ENCODE measurements at regions not wholly inside any gene's neighbourhood (a gene's known extent, or its start where the extent isn't known, plus 50 kb on each side); places are given as distances from the start of the nearest gene placed in this dataset.

- no peak for DNase-seq
Observed at GRCh38 chr2:187943772-187944369, 347.8 kb upstream of the GULP1 start.

GRCh38 chr2:187949859-187950258 is 341.8 kb upstream of the GULP1 start:
- no peak for DNase-seq

DNA sequence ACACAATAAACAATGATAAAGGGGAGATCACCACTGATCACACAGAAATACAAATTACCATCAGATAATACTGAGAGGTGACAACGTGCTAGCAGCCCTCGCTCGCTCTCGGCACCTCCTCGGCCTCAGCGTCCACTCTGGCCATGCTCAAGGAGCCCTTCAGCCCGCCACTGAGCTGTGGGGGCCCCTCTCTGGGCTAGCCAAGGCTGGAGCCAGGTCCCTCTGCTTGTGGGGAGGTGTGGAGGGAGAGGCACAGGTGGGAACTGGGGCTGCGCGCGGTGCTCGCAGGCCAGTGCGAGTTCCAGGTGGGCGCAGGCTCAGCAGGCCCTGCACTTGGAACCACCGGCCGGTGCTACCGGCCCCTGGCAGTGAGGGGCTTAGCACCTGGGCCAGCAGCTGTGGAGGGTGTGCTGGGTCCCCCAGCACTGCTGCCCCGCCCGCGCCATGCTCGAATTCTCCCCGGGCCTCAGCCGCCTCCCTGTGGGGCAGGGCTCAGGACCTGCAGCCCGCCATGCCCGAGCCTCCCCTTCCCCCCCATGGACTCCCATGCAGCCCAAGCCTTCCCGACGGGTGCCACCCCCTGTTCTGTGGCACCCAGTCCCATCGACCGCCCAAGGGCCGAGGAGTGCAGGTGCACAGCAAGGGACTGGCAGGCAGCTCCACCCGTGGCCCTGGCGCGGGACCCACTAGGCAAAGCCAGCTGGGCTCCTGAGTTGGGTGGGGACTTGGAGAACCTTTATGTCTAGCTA is 340.0 kb upstream of the GULP1 start:
- no peak for DNase-seq

- DNase-seq, result no peak
Observed at GRCh38 chr2:187956906-187957534, 334.7 kb upstream of the GULP1 start.

GRCh38 chr2:187959821-187960220 is 331.9 kb upstream of the GULP1 start:
- DNase-seq, result no peak

DNA sequence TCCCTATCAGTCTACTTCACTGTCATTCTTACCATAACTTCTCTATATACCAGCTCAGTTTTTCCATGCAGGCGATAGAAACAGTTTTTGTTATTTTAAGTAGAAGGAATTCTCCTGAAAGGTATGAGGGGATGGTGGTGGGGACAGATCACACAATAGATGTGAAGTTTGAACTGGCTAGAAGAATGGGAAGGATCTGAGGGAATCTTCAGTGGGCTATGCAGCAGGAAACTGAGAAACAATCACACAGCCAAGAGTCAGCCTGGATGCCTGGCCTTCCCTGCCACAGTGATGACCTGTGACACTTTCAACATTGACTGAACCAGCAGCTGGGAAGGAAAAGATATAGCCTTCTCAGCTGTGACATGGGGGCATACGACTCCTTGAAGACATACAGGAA is 329.1 kb upstream of the GULP1 start:
- DNase-seq, result no peak

DNA sequence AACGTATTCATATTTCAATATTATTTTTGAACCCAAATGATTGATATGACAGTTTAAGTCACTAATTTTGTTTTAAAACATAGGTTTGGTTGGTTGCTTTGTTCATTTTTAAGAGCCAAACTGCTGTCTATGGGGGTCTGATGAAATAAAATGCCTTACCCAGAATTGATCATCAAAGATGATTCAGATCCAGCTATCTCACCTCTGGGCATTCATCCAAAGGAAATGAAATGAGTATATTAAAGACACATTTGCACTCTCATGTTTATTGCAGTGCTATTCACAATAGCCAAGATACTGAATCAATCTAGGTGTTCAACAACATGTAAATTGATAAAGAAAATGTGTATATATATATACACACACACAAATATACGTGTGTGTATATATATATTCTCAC is 326.9 kb upstream of the GULP1 start:
- no peak for DNase-seq

- DNase-seq, result no peak
Observed at GRCh38 chr2:187966924-187967323, 324.8 kb upstream of the GULP1 start.

- DNase-seq, result no peak
Observed at GRCh38 chr2:187971893-187972292, 319.8 kb upstream of the GULP1 start.

GRCh38 chr2:187976259-187976985 is 315.3 kb upstream of the GULP1 start:
- DNase-seq, result no peak

DNA sequence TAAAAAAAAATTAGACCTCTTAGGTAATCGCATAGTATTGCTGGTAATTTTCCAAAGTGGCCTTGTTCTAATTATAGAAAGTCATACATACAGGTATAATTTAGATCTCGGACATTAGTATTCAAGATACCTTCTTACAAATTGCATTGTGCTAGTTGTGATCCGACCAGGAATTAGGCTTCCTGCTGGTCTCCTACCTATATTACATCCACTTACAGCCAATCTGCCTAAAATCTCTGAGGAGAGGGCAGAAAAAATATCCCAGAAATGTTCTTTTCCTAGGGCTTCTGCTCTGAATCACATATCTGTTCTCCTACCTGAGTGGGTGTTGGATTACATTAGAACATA is 314.7 kb upstream of the GULP1 start:
- no peak for DNase-seq

DNA sequence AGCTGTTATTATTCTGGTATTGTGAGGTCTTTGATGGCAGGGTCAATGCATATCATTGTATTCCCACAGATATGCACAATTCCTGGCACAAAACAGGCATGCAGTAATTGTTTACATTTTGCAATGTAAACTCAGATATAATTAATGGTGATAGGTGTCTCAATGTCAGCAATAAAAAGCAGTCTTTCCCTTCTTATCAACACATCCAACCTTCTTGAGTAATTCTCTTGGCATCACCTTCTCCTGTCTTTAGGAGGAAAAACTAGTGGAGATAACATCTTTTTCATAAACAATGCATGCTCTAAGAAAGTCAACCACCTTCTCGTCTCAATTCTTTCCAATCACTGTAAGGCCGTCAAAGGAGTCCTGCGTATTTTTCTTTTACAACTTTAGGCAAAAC is 313.3 kb upstream of the GULP1 start:
- no peak for DNase-seq

DNA sequence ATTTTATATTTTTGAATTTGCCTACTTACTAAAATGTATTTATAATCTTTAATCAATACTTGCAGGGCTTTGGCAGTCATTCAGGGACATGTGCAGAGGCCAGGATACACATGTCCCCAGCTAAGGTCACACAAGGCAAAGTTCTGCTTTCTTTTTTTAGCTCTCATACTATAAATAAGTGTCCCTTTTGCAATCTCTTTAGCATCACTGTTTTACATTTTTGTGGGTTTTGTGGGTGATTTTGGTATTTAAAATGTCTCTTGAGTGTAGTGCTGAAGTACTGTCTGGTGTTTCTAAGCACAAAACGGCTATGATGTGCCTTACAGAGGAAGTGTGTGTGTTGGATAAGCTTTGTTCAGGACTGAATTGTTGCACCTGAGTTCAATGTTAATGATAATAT is 309.0 kb upstream of the GULP1 start:
- no peak for DNase-seq

- no peak for DNase-seq
Observed at GRCh38 chr2:187985195-187985594, 306.5 kb upstream of the GULP1 start.

DNA sequence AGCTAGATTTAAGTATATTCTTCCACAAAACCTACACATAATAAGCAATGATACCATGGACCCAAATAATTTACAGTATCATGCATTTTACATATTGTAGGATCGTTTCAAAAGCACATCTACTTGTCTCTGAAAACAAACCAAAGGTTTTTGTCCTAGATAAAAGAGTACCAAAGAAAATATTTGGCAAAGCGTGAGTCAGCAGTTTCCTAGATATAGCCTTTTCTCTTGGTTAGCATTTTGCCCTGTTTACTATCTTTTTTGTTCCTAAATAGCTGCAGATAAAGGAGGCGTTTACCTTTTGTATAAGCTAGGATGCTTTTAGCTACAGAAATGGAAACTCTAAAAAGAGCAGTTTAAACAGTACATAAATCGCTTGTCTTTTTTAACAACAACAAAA is 305.8 kb upstream of the GULP1 start:
- DNase-seq, result no peak

- no peak for DNase-seq
Observed at GRCh38 chr2:187986390-187987105, 305.1 kb upstream of the GULP1 start.

DNA sequence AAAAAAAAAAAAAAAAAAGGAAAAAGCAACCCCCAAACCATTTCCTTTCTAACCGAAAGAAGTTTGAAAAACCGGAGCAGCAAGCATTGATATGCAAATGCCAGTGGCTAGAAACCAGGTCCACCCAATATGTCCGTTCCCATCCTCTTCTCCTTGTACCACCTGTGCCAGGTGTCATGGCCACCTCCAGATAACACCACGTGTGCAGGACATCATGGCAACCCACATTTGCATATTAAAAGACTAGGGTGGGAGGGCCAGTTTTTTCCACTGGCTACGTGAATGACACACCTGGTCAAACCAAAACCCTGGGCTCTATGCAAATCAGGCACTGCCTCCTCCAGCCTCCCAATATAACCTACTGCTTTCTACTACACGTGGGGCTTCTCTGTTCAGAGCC is 303.3 kb upstream of the GULP1 start:
- no peak for DNase-seq

DNA sequence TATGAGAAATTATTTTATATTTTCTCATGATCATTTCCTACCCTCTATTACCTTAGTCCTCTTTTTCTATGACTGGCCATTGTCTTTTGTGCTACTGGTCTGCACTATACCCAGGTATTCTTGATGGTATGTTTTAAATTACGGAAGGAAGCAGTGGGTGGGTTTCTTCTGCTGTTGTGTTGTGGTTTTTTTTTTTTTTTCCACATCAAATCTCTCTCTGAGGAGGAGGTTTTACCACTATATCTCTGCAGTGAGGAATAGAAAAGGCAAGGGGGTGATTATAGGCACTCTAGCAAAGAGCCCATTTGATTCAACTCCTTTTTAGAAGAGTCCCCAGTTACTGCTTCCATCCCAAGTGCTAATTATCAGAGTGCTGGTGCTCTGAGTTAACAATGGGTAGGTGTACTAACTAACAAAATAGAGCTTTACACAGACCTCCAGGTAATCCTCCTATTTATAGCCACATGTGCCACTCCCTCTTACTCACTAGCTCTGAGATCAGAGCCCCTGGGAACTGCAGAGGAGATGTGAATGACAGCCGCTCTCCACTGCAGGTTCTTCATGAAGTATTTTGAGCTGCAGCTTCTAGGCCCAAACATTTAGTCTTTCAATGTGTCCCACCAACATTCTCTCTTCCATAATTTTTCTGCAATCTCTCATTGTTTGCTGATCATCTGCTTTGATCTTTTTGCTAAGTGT is 301.6 kb upstream of the GULP1 start:
- no peak for DNase-seq

GRCh38 chr2:187991389-187991788 is 300.3 kb upstream of the GULP1 start:
- no peak for DNase-seq

- DNase-seq, result no peak
Observed at GRCh38 chr2:187994464-187995331, 297.0 kb upstream of the GULP1 start.

DNA sequence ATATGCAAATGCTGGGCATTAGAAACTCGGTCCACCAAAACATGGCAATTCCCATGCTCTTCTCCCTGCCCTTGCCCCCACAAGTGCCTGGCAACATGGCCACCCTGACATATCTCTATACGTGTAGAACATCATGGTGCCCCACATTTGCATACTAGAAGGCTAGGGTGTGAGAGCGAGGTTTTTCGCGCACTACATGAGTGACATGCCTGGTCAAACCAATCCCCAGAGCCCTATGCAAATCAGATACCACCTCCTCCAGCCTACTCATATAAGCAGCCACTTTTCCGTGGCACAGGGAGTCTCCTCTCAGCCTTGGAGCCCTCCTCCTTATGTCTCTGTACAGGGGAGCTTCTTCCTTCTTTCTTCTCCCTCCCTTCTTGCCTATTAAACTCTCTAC is 296.1 kb upstream of the GULP1 start:
- DNase-seq, result no peak
